GM18498 (cell line): ENCODE measurements at regions not wholly inside any gene's neighbourhood (a gene's known extent, or its start where the extent isn't known, plus 50 kb on each side); places are given as distances from the start of the nearest gene placed in this dataset.

Source experiments
- ATAC-seq: cut with Tn5 transposase; IDR thresholded peaks from one replicate; pipeline ENCODE4 v1.9.1; 2021; ENCODE audit warnings: mild to moderate bottlenecking, moderate library complexity; ENCODE audit not compliant: unreplicated experiment

DNA sequence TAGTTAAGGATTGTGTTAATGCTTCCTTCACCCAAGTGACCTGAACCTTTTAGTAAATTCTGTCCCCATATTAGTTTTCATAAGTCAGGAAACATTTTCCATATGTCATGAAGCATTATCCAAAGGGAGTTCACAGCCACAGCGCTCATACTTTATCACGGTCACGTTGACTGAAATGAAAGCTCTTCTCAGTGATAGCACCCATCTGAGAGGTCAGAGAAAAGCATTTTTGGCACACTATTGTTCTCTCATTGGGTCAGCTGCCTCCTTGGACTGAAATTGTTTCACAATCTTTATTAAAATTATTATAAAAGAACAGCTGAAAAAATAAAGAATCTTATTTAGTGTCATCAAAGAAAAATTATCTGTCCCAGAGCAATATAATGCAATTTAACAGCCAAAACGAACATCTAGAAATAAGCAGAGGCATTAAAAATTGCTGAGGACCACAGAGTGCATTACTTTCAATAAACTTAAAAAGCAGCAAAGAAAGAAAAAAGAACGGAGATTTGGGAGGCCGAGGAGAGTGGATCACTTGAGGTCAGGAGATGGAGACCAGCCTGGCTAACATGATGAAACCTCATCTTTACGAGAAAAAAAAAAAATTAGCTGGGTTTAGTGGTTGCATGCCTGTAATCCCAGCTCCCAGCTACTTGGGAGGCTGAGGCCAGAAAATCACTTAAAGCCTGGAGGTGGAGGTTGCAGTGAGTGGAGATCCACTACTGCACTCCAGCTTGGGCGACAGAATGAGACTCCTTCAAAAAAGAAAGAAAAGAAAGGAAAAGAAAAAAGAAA, 680.8 kb upstream of the FAM241A start:
- no peak for ATAC-seq

DNA sequence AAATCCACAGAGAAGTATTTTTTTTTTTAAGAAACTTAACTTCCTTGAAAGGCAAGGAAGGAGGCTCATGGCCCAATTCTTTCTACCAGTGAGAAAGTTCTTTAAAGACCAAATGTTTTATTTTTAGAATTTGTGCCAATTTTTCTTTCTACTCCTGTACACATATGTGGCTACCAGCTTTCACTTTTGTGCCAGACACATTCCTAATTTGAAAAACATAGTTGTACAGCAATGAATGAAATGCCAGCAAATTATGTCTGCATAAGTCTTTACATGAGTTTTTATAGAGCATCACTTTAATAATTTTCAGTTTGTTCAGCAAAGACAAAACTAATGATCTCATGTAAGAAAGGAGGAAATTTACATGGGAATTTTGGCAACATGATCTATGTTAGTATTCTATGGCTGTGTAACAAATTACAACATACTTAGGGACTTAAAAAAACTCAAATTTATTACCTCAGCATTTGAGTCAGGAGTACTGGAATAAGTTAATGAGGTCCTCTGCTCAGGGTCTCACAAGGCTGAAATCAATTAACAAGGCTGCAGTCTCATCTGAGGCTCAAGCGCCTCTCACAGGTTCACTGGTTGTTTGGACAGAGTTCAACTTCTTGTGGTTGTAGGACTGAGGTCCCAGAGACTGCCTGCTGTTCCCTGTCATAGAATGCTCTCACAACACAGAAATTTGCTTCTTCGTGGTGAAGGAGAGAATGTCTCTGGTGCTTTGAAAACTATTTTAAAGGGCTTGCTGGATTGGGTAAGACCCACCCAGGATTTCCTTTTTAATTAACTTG, 678.2 kb upstream of the FAM241A start:
- no peak for ATAC-seq

DNA sequence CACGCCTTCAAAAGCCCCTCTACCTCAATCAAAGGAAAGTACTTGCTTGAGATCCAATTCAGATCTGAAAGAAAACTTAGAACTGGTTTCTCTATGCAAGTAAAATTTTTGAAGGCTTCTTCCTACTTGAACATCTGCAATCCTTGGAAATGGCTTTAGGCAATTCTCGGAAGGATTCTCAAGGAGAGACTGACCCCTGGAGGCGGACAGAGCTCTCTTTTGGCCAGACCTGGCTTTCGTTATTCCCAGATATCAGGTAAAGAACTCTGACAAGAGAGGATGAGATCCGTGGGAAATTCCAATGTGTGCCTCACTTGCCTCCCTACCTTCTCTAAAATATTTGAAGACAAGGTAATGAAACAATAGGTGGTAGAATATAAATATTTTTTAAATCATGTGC, 670.3 kb upstream of the FAM241A start:
- no peak for ATAC-seq

DNA sequence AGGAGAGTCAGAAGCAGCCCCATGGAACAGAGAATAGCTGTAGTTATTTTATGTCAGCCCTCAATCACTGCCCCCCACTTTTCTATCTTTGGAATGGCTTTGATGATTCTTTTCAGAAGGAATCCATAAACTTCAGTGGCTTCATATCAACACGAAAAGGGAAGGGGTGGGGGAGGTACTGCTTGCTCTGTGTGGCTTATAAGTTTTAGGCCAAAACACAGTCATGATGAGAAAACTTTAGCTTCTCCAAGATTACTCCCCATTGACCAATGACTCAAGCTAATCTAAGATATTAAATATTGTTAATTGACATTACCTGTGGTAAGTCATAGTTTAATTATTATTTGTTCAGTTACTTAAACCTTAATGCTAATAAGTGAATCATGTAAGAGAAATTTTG, 669.6 kb upstream of the FAM241A start:
- no peak for ATAC-seq

DNA sequence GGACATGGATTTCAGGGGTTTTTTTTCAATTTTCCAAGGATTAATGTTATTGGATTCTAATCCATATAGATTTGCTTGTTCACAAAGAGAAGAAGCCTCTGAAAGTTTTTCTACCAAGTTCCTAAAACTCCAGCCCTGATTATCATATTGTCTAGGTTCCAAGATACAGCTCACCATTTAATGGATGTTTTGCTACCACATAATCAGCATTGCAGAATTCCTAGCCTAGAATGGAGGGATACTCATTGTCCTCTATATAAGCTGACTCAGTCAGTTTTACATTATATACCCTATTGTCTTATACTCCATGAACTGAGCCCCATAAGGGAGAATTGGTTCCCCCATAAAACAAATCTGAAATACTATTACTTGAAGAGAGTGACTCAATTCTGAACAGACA, 664.7 kb upstream of the FAM241A start:
- ATAC-seq, result no peak

DNA sequence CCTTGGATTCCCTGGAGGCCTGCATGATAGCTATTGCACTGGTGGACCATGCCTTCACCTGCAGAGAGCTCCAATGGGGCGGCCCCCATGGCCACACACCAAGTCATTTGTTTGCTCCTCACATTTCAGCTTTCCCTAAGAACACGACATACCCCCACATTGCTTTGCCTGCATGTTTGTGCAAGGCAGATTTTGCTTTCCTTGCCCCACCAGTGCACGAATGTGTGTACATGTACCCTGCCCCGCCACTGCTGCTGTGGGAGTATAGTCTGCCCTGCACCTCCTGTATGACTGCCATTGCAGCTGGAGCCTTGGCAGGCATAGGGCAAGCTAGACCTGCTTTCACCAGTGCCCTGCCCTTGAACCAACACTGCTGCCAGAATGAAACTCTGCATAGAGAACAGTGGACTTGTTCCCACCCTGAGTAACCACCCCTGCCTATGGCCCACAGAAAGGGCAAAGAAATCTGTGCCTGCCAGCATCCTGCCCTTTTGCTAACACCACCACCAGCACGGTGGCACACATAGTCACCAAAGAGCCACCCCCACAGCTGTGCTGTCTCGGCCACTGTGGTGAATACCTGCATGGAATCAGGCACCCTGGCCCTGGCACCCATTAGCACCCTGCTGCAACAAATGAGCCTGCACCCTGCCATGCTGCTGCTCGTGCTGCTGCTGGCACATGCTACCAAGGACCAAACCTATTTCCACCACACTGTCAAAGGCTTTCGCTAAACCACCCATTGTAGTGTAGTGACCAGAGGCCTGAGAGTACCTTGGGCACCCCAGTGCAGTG, 661.7 kb upstream of the FAM241A start:
- no peak for ATAC-seq

DNA sequence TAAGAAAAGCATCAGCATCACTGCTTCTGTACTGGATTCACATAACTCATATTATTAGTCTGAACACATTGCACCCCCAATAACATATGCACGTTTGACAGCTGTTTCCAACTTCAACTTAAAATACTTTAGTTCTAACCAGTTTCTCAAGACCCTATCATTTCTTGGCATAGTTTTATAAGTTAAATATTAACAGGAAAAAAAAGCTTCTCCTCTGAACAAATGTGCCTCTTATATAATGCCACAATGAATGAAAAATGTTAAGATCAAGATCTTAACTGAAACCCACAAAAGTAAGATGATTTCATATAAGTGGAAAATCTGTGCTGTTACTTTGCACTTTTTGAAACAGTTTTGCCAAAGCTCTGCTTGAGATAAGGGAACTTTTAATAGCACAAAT, 652.8 kb upstream of the FAM241A start:
- no peak for ATAC-seq

DNA sequence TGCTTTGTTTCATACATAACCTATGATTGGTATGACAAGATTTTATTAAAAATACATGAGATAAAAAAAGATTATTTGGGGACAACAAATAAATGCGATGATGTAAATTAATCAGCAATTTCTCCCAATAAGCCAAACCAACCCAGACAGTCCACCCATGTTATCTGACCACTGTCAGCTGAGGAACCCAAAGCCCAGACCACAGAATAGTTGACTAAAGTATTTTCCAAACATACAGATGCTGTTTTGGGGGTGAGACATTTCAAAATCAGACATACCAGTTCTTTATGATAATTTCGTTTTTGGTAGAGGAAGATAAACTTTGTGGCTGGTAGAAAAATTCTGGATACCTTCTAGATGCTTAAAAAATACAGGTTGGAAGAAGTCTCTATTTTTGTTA, 650.8 kb upstream of the FAM241A start:
- no peak for ATAC-seq

DNA sequence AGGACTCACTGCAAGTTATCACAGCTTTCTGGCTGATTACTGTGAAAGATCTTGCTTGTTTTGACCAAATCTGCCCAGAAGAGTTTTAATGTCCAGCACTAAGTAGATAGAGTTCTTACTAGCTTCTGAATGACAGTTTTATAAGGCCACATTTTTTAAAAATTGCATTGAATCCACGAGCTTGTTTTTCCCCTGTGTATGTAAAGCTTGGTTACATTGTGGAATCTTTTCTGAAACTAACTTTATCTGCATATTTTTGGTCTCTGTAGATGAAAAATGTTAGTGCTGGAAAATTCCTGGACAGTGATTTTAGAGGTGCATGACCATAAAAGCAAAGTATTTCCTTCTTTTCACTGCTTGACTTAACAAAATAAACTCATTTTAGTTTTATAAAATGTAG, 650.3 kb upstream of the FAM241A start:
- ATAC-seq, result no peak

DNA sequence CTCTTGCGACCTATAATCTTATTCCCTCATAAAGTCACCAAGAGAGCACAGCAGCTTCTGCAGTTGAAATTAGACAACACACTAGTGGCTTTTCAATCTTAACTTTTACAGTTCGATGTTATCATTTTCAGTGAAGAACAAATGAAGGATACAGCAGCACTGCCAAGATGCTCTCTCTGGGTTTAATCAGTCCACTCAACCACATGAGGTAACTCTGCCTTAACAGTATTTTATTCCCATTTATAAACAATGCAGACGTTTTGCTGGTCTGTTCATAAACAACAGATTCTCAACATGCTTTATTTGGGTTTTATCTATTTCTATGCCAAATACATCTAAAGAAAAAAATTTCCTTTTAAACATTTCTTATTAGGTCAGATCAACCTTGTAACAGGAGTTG, 646.0 kb upstream of the FAM241A start:
- no peak for ATAC-seq

DNA sequence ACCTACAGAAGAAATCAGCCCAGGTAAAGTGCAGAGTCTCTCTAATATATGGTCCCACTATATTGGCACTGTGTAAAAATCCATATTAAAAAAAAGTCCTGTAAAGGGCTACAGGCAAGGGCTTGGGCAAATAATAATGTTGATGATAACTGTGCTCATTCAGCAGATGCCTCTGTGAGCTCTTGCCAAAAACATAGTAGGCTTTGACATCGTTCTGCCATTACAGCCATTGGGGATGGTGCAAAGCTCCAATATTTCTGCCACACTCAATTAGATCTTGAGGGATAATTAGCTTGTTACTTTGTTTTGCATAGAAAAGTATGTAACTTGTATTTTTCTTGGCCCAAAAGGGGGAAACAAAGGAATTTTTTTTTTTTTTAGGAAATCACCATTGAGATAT, 645.5 kb upstream of the FAM241A start:
- ATAC-seq, result no peak

DNA sequence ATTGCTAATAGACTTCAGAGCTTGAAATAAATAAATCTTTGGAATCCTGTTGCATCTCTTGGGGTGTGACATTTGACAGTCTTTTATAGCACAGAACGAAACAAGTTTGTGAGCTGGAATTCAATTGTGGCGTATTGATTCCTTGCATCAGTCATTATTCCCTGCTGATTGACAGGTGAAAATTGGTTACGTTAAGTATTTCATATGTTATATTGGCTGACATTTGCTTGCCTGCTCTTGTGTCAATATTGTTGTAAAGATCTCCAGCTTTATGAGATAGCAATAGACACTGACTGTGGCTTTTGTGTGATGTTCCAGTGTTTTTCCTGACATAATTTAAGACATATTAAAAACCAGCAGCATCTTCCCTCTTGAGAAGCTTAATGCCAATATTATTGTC, 644.4 kb upstream of the FAM241A start:
- ATAC-seq, result no peak

DNA sequence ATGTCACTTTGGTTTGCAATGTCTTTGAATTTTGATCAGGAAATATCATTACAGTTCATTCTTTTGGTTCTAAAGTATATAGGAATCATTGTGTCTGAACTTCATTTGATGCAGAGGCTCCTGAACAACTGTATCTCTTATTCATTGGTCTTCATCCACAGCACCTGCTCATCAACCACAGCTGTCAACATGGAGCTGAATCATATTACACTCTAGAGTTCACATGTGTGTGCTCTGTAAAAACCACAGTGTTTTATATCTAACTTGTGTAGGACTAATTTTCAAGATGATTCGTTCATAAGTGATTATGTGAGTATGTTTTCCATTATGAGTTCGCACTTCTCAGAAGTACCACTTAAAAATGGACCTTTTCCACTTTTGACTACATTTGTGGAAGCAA, 643.3 kb upstream of the FAM241A start:
- ATAC-seq, result no peak

DNA sequence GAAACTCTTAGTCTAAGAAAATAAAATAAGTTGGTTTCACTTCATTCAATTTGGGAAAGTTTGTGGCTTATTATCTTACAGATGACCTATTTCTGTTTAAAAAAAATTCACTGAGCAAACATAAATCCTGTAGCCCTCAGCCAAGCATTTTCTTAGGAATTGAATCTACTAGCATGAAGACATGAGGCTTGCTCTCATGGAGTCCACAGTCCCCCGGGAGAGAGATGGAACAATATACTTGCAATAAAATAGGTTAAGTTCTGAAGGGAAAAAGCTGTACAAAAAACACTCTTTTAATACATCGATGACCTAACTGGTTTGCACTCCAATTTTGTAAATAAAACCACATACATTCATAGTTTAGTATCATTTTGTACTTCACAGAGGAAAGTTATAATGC, 642.6 kb upstream of the FAM241A start:
- no peak for ATAC-seq

DNA sequence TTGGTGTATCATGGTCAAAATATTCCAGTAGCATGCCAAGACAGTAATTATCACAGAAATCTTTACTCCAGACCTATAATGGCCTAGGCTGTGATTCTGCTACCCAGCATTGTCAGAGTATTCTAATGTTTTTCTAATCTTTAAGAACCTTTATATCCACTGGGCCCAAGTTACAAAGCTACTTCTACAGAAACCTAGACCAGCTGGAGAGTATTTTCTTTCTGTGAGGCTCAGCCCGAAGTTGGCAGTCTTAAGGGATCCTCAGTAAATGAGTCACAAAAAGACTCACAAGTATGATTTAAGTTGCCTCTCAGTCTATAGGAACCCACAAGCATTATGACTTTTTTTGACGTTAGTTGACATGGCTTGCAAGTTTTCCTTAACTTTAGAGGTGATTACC, 638.5 kb upstream of the FAM241A start:
- ATAC-seq, result no peak

DNA sequence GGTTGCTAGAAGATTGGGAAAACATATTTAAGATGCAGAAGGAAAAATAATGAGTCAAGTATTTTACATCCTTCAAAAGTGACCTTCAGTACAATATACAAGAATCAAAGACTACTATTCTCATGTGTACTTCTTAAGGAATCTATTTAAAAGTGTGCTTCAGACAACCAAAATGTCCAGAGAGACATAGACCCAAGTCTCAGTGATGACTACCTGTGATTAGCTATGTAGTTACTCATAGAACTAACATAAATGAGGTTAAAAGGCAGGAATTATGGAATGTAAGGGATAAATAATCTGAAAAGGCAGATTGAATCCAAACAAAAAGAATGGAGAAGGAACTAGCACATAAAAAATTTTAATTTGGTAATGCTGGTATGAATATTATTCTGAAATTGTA, 634.7 kb upstream of the FAM241A start:
- ATAC-seq, result no peak

DNA sequence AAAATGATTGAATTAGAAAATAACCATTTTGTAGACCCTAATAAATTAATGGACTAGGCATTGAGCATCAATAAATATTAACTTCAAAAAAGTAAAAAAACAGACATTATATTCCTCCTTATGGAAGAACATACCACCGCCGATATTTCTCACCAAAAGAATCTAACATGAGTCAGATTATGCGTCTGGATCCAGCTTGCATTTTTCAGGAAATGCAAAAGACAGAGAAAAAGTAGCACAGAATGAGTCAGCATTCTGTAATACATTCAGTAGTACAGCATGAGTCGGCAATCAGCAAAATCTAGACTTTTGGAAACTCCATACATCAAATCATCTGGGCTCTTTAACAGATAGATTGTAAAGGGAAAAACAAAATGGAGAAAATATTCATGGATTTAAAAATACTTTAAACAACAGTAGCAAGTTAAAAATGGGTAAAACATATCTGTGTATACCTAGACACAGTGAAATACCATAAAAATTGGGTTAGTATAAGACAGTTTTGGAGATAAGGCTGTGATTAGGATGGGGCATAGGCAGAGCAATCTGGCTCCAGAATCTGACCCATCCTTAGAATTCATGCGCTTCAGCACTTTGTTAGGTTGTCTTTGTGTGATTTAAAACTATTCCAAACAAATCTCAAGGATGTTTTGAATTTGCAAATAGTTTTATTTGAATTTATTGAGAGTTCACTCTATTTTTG, 633.0 kb upstream of the FAM241A start:
- no peak for ATAC-seq

DNA sequence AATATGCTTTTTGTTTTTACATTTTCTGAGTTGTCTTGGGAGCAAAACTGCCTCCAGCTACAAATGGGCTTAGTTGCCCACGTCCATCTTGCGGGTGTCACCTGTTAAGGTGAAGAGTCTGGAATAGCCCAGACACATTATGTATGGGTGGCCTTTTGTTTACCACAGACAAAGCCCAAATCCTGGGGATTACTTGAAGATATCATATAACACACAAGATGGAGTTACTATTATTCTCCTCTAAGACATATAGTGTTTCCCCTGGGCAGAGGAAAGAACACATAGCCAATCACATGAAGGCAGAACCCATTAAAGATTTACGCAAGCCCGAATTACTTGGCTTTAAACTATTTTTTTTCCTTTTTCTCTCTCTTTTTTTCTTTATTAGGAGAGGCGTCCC, 625.6 kb upstream of the FAM241A start:
- no peak for ATAC-seq

DNA sequence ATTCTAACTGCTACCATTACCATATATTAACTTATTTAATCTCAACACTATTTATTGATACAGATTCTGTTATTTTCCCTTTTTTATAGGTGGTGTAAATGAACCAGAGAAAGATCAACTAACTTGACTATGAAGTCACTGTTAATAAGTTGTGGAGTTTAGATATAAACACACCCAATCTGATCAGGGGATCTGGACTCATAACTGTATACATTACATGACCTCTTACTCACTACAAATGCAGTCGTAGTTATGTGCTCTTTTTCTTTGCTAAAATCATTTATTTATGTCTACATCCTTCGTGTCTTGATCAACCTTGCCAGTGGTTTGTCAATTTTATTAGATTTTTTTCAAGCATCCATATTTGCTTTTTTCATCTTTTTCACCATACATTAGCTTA, 614.8 kb upstream of the FAM241A start:
- ATAC-seq, result no peak

DNA sequence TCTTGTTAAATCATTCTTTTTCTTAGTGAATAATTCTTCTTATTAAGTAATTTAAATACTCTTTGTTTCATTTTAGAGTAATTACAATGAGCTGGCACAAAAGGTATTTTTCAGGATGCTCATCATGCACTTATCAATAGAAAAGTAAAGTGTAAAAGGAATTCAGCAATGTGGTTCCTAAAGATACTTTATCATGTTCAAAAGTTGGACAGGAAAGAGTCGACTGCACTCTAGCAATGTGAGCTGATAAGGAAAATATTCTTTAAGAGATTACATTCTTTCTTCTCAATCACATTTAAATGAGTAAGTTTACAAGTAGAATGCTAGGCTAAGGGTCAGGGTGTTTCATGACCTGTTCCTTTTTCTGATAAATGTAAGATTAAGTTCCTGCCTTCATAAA, 609.5 kb upstream of the FAM241A start:
- ATAC-seq, result no peak

DNA sequence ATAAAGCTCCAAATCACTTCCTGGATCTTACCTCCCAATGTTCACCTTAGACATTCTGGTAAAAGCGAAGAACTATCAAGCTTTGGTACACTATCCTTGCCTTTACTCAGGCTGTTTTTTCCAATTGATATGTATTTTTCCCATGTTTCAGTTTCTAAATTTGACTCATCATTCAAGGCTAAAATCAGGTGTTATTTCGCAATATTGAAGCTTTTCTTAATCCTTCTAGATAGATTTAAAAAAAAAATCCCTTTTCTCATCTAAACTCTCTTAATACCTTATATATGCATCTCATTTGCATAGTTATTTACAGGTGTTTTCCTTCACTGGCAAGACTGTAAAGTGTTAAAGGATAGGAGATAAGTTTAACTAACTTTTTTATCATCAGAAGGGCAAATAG, 608.1 kb upstream of the FAM241A start:
- ATAC-seq, result no peak
